ENCODE measurements at regions not wholly inside any gene's neighbourhood (a gene's known extent, or its start where the extent isn't known, plus 50 kb on each side); places are given as distances from the start of the nearest gene placed in this dataset.
"Not testable (repeated sequence)": the region's sequence is repeated elsewhere in the genome, so short reads cannot be mapped to it uniquely, and the experiment has no call there.

- DNase-seq = no peak
Observed at GRCh38 chr3:191518861-191519260, 57.9 kb downstream of the PYDC2 start.

DNA sequence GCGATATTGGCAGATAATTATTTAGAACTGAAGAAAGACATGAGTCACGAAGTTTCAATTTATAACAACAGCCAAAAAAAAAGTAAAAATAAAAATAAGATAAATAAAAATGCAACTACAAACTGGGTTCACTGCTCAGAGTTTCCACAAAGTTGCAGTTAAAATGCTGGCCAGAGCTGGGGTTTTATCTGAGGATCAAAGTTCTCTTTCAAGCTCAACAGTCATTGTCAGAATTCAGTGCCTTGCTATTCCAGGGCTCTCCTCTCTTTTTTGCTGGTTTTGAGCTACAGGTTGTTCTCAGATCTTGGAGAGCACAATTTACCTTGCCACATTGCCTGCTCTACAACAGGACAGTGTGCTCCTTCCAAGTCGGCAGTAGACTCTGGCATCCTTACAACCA is 60.1 kb downstream of the PYDC2 start:
- no peak for DNase-seq

DNA sequence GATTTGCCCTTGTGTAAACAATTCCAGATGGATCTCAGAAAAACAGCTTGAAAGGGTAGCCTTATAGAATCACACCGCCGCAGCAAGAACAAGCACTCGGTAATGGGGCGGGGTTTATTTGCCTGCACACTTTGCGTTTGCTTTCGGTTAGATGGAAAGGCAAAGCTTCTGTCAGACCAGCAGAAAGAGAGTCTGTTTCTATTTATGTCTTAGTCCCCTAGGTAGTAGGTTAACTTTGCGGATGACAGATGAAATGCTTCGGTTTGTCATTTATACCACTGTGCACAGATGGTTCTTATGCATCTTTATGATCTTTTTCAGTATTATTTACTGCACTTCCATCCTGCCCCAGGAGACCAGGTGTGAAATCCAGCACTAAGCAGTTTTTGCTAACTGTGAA is 62.2 kb downstream of the PYDC2 start:
- DNase-seq = no peak

GRCh38 chr3:191528589-191528988 is 67.6 kb downstream of the PYDC2 start:
- no peak for DNase-seq

- no peak for DNase-seq
Observed at GRCh38 chr3:191529992-191530391, 69.0 kb downstream of the PYDC2 start.

DNA sequence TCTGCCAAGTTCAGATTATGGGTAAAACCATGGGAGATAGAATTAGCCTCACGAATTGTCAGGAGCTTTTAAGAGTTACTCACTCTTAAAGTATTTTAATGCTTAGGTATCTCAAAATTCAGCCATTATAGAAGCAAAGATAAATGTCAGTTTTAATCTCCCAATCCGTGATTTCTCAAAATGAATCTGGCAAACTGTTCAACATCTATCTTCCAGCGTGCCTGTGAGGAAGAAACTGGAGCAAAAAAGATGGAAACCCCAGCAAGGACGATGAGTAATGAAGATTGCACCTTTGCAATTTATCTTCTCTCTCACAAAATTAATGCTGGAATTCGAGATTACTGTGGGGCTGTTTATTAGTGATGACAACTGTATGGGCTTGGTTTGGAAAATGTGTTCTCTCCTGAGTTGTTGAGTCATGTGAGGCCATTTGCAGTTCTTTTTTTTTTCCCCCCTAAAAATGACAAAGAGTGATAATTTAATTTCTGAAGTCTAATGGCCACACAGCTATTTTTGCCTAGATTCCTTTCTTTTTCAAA is 70.5 kb downstream of the PYDC2 start:
- DNase-seq = no peak

DNA sequence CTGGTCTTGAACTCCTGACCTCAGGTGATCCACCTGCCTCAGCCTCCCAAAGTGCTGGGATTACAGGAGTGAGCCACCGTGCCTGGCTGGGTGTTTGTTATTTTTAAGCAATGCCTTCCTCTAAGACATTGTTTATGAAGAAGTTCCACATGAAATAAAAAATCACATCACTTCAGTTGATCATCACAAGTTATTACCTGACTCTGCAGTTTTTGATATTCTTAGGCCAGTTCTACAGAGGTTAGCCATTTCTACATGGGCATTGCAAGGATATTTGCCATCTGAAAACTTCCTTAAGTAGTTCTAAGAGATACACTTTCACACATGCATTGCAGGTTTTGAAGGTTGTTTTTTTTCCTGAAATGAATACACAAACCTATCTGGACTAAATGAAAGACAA is 82.1 kb downstream of the PYDC2 start:
- DNase-seq = no peak

- no peak for DNase-seq
Observed at GRCh38 chr3:191543897-191544296, 82.9 kb downstream of the PYDC2 start.

DNA sequence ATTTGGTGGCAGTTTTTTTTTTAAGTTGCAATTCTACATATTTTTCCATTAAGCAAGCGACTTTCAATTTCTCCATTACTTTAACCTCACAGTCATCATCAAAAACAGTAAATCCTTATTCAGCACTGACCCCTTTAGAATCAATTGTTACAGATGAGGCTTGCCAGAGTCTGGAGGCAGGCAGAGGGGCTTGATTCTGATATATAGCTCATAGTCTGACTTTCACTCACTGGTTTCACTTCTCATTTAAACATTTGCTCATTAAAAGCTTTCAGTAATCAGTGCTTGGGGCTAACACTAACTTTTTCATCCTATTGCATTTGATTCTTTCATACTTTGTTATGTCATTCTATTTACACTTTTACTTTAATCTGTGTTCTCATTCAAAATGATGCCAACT is 88.4 kb downstream of the PYDC2 start:
- DNase-seq = no peak

- no peak for DNase-seq
Observed at GRCh38 chr3:191555037-191555436, 94.1 kb downstream of the PYDC2 start.

DNA sequence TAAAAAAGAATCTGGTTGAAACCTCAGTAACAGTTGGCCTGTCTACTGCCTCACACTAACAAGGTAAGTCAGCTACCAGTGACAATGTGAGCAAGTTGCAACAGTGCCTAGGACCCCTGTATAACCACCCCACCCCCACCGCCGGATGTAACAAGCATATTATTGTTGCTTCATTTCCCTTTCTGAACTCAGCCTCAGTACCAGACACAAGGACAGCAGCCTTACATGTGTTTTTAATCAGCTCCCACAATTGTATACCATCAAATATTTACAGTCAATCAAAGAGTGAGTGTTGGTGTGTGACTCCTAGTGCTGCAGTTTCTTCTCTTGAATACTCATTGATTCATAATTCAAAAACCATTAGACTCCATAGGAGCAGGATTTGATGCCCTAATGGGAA is 96.4 kb downstream of the PYDC2 start:
- DNase-seq = no peak

- DNase-seq = no peak
Observed at GRCh38 chr3:191563722-191564121, 102.8 kb downstream of the PYDC2 start.

DNA sequence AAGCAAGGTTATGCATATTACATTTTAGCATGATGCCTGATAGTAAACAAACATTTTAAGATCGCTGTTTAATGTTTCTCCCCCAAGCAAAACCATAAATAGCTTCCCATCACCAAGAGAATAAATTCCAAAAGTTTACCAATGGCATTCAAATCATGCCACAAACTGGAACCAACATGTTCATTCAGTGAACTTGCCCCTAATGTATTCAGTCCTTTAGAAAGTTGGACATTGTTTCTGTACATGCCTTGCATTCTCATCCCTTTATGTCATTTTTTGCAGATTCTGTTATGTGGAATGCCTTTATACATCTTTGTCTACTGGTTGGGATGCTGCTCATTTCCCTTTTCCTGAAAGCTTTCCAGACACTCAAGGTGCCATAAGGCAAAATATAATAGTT is 105.5 kb downstream of the PYDC2 start:
- no peak for DNase-seq

DNA sequence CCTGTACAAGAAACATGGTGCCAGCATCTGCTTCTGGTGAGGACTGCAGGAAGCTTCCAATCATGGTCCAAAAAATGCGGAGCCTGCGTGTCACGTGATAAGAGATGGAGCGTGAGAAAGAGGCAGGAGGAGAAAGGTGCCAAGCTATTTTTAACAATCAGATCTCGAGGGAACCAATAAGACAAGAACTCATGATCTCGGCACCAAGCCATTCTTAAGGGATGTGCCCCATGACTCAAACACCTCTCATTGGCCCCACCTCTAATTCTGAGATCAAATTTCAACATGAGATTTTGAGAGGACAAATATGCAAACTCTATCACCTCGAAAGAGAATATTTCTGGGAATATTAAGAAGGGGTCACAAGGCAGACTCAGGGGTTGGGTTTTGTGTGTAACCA is 107.2 kb downstream of the PYDC2 start:
- no peak for DNase-seq

DNA sequence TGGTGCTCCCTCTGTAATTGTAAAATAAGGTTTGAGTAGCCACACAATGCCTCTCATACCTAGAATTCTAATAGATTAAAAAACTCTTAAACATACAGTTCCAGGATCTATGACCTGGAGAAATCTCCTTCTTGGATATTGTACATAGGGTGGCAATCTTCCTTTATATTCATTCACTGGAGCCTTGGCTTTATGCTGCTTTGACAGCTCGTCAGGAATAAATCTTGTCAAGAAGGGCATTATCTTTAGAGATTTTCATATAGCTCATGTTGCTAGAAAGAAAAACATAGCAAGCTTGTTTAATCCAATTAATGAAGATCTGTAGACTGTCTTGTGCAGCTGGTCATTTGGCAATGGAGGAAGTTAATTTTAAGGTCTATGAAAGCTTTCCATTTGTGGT is 131.1 kb downstream of the PYDC2 start:
- DNase-seq = no peak

- DNase-seq = no peak
Observed at GRCh38 chr3:191593486-191593885, 132.5 kb downstream of the PYDC2 start.

- not testable (repeated sequence) for DNase-seq
Observed at GRCh38 chr3:191615511-191615910, 154.5 kb downstream of the PYDC2 start.

DNA sequence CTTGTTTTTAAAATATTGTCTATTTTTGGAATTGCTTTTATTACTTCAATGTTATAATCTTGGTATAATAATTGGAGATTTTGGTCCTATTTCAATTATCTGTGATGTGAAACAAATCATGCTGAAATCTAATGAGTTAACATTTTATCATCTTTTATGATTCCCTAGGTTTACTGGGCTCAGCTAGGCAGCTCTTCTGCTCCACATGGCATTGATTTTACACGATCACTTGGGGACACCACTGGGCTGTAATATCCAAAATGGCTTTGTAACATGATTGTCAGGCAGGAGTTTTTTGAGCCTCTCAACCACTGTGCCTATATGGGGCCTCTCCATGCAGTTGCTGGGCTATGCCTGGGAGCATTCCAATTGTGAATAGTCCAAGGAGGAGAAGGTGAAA is 163.3 kb downstream of the PYDC2 start:
- DNase-seq = no peak

GRCh38 chr3:191627064-191627463 is 166.1 kb downstream of the PYDC2 start:
- DNase-seq = no peak

DNA sequence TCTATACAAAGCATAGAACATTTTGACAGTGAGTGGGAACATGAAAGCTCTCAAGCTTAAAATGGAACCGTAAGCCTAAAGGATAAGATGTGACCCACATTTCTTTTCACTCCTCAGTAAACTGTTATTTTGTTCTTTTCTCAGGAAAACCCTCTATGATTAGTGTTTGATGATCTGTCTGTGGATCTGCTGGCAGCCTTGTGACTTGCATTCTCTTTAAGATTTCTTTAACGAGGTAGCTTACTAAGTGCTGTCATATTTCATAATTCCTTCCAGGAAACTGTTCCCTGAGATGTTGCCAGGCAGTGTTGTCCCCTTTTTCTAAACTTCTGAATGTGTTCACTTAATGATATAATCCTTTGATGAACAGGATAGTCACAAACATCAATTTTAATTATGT is 167.6 kb downstream of the PYDC2 start:
- DNase-seq = no peak

GRCh38 chr3:191631496-191631895 is 170.5 kb downstream of the PYDC2 start:
- no peak for DNase-seq

- DNase-seq = no peak
Observed at GRCh38 chr3:191634902-191635301, 173.9 kb downstream of the PYDC2 start.

GRCh38 chr3:191637611-191638010 is 176.6 kb downstream of the PYDC2 start:
- no peak for DNase-seq

GRCh38 chr3:191641789-191642188 is 180.8 kb downstream of the PYDC2 start:
- no peak for DNase-seq

- DNase-seq = no peak
Observed at GRCh38 chr3:191644291-191644690, 183.3 kb downstream of the PYDC2 start.

- DNase-seq = no peak
Observed at GRCh38 chr3:191646242-191646641, 185.3 kb downstream of the PYDC2 start.

Data from femur (tissue), 1 donor.